Panc1 (cell line): ENCODE measurements at regions not wholly inside any gene's neighbourhood (a gene's known extent, or its start where the extent isn't known, plus 50 kb on each side); places are given as distances from the start of the nearest gene placed in this dataset.

Source experiments
- TF ChIP-seq, protein P1 (sequence below), 2 experiments: IDR thresholded peaks; 2 replicates each; pipeline ENCODE4 v1.6.1; 2011 to 2012; ENCODE audit warnings: low read depth in 2 of 2, control low read depth in 1 of 2, low read length in 1 of 2, mild to moderate bottlenecking in 1 of 2, moderate library complexity in 1 of 2; ENCODE audit not compliant: insufficient read depth in 1 of 2
- TF ChIP-seq, protein P2 (sequence below): fragments of 450-650 bp; IDR thresholded peaks from 2 replicates; pipeline ENCODE4 v1.5.1; 2017; ENCODE audit warnings: mild to moderate bottlenecking

DNA sequence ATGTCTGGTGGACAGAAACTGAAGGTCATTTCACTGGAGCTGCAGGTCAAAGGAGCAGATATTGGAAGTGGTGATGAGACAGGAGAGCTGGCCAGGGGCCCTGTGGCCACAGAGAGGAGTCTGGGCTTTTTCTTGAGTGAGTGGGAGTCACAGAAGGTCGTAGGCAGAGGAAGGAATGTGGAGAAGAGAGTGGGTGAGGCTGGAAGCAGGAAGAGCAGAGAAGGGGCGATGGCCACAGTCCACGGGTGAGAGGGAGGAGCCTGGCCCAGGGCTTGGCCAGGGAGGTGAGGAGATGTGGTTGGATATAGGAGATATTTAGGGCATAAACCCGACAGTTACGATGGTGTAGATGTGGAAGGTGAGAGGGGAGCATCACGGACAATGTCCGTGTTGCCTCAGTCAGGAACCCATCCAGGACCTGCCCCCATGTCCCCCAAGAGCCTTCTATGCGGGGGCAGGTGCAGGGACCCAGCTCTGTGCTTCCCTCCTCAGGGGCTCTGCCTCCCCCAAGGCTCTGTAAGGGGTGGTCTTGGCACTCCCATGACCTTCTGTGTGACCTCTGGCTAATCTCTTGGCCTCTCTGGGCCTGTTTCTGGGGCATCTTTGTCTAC is 150.5 kb upstream of the PTPN1 start:
- TF ChIP-seq, protein P1, sequence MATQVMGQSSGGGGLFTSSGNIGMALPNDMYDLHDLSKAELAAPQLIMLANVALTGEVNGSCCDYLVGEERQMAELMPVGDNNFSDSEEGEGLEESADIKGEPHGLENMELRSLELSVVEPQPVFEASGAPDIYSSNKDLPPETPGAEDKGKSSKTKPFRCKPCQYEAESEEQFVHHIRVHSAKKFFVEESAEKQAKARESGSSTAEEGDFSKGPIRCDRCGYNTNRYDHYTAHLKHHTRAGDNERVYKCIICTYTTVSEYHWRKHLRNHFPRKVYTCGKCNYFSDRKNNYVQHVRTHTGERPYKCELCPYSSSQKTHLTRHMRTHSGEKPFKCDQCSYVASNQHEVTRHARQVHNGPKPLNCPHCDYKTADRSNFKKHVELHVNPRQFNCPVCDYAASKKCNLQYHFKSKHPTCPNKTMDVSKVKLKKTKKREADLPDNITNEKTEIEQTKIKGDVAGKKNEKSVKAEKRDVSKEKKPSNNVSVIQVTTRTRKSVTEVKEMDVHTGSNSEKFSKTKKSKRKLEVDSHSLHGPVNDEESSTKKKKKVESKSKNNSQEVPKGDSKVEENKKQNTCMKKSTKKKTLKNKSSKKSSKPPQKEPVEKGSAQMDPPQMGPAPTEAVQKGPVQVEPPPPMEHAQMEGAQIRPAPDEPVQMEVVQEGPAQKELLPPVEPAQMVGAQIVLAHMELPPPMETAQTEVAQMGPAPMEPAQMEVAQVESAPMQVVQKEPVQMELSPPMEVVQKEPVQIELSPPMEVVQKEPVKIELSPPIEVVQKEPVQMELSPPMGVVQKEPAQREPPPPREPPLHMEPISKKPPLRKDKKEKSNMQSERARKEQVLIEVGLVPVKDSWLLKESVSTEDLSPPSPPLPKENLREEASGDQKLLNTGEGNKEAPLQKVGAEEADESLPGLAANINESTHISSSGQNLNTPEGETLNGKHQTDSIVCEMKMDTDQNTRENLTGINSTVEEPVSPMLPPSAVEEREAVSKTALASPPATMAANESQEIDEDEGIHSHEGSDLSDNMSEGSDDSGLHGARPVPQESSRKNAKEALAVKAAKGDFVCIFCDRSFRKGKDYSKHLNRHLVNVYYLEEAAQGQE (IDR thresholded peaks at IDR 0.05; ENCODE audit: insufficient read depth in 1 of 2, low read depth in 2 of 2, low read length in 1 of 2) = no peak
- TF ChIP-seq, protein P2, sequence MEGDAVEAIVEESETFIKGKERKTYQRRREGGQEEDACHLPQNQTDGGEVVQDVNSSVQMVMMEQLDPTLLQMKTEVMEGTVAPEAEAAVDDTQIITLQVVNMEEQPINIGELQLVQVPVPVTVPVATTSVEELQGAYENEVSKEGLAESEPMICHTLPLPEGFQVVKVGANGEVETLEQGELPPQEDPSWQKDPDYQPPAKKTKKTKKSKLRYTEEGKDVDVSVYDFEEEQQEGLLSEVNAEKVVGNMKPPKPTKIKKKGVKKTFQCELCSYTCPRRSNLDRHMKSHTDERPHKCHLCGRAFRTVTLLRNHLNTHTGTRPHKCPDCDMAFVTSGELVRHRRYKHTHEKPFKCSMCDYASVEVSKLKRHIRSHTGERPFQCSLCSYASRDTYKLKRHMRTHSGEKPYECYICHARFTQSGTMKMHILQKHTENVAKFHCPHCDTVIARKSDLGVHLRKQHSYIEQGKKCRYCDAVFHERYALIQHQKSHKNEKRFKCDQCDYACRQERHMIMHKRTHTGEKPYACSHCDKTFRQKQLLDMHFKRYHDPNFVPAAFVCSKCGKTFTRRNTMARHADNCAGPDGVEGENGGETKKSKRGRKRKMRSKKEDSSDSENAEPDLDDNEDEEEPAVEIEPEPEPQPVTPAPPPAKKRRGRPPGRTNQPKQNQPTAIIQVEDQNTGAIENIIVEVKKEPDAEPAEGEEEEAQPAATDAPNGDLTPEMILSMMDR = no peak
